GM18873 (cell line): ENCODE measurements at regions not wholly inside any gene's neighbourhood (a gene's known extent, or its start where the extent isn't known, plus 50 kb on each side); places are given as distances from the start of the nearest gene placed in this dataset.

Experiments
- ATAC-seq: cut with Tn5 transposase; IDR thresholded peaks from one replicate; pipeline ENCODE4 v1.9.1; 2021; ENCODE audit warnings: mild to moderate bottlenecking, moderate library complexity, moderate number of reproducible peaks; ENCODE audit not compliant: unreplicated experiment, low FRiP score

DNA sequence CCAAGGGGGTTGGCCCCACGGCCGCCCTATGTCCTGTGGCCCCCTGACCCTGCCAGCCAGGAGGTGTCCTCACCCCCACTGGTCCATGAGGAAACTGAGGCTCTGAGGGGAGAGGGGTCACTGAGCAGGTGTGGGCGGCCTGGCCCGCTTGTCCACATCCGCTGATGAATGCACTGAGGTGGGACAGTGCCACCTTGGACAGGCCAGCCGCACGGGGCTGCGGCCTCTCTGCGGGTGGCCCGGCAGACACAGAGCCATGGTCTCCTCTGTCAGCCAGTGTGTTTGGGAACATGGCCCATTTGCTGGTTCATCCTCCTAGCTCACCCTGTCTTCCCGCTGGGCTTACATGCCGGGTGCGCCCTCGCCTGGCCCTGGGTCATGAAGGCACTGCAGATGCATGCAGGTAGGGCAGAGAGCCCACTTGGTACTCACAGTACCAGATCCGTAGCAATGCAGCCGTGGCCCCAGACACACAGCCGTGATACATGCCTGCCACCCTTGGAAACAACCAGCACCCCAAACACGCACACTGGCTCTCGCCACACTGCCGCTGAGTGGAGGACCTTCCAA lies 93.9 kb downstream of the ENGASE start:
- no peak for ATAC-seq

DNA sequence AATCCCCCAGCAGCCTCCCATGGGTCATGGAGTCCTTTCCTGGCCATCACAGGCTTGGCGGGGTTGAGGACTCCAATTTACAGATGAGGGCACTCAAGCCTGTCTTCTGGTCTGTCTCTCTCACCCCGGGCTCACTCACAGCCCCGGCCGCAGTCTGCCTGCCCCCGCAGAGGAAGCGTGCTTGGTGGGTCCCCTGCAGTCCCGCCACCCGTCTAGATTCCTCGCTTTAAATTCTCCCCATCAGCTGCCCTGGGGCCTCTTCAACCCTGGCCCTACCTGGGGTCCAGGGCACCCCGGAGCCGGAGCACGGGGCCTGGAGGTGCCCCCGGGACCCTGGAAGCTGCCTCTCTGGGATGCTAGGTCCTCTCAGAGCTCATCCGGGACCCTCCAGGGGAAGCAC lies 92.9 kb downstream of the ENGASE start:
- ATAC-seq: no peak

DNA sequence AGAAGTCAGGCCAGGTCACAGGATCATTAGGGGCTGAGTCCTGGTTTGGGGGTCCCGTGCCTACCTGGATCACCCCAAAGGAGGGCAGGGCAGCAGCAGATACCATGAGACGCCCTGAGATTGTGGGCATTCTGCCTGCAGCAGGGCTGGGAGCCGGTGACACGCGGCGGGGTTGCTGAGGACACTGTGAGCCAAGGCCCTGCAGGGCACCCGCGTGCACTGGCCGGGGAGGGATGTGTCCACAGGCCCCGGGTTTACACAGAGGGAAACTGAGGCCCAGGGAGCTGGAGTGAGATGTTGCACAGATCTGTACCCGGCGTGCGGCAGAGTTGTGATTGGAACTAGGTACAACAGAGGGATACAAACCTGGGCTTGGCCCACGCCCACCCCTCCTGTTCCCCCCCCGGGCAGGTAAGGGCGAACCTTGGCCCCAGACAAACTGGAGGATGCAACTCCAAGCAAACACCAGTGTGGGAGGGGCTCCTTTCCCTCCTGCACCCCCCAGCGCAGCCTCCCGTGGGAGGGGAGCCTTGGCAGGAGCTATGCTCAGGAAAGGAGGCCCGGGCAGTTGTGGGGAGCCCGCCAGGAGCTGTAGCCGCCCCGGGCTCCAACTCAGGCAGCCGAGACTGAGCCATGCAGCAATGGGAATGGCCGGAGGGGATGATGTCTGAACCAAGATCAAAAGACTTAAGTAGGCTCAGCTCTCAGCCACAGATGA lies 91.3 kb downstream of the ENGASE start:
- no peak for ATAC-seq

DNA sequence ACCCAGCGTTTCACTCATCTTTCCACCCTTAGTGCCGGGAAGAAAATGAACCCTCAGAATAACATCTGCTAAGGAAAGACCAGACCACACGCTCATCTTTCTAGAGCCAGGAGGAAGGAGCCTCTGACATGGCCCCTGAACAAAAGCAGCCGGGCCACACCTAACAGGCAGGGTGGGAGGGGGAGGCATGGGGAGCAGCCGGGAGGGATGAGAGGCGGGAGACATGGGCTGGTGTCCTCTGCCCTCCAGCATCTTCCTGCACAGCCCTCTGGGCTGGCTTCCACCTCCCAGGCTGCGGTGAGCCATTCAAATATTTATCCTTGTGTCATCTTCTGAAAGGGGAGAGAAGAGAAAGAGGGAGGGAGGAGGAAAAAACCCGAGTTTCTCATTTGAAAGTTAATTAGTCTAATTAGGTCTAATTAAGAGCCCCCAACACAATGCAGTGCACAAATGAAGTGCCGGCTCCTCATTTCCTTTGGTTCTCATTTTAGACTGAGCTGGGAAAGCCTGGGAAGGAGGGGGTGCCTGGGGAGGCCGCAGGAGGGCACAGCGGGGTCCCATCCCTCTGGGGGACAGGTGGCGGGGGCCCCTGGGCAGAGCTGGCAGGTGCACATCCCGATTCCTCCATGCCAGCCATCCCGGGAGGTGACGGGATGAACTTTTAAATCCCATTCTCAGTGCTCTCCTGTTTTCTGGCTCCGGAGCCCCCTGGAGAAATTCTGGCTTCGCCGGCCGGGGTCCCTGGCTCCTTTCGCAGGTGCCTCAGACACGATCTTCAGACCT lies 90.5 kb downstream of the ENGASE start:
- no peak for ATAC-seq

DNA sequence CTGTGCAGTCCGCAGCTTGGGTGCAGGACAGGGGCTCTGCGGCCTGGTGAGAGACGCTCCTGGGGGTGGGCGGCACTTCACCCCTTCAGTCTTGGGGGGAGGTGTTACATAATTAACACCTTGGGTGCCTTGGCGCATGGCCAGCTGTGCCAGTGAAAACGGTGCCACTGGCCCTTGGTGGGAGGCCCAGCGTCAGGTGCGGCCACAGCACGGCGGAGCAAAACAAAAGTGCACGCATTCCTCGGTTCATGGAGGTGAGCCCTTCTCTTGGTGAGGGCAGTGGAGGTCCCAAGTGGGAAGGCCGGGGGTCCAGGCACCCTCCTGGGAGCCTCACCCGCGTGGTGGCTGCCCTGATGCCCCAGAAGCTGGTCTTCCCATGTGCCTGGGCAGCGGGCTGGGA lies 89.8 kb downstream of the ENGASE start:
- no peak for ATAC-seq

DNA sequence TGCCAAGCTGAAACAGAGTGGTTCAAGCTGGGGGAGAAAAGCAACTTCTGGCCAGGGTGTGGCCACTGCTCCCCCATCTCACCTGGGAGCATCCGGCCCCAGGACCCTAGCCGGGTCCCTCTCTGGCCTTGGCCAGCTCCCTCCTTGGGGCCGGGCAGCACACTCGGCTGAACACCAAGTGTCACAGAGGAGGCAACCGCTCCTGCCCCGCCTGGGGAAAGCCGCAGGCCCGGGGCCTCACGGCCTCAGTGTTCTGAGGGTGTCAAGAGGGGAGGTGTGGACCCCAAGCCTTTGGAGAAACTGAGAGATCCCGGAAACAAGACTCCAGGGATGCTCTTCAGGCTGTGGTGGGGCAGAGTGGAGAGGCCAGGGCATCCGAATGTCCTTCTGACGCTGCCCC lies 88.4 kb downstream of the ENGASE start:
- ATAC-seq: no peak

DNA sequence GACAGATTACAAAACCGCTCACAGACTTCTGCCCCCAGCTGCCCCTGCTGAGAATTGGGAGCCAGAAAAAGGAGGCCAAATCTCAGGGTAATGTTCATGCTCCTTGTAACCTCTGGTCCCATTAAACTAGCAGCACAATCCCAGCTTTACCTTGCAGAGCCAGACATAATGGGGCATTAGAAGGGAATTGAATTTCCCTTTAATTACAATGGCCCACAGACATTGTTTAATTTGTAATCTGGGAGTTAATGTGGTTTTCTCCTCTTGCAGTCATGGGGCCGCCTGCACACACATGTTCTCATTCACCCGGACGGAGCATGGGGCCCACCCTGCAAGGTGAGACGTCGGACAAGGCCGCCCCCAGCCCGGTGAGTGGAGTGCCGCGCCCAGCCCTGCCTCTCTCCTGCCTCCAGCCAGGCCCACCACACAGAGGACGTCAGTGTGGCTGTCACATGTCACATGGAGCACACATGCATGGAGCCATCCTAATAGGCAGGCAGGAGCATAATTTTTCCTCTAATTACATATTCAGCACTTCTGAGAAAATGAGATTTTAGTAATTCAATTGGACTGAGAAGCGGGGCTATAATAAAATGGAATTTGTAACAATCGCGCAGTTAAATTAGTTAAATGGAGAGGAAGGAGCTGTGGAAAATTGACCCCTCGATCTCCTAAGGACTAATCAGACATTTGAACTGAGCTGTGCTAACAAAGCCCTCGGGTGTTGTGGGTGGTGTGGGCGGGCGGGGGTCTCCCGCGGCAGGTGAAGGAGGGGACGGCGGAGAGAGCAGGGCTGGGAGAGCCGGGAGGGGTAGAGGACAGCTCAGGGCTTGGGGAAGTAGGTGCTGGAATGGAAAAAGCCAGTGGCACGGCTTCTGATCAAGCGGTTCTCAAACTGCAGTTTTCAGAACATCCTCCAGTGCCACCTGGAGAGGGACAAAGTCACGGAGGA lies 87.7 kb downstream of the ENGASE start:
- ATAC-seq: no peak

- no peak for ATAC-seq
Observed at GRCh38 chr17:79160980-79161636, 86.5 kb downstream of the ENGASE start.

- no peak for ATAC-seq
Observed at GRCh38 chr17:79159926-79160325, 85.3 kb downstream of the ENGASE start.

GRCh38 chr17:79159471-79159870 lies 84.8 kb downstream of the ENGASE start:
- ATAC-seq: no peak

DNA sequence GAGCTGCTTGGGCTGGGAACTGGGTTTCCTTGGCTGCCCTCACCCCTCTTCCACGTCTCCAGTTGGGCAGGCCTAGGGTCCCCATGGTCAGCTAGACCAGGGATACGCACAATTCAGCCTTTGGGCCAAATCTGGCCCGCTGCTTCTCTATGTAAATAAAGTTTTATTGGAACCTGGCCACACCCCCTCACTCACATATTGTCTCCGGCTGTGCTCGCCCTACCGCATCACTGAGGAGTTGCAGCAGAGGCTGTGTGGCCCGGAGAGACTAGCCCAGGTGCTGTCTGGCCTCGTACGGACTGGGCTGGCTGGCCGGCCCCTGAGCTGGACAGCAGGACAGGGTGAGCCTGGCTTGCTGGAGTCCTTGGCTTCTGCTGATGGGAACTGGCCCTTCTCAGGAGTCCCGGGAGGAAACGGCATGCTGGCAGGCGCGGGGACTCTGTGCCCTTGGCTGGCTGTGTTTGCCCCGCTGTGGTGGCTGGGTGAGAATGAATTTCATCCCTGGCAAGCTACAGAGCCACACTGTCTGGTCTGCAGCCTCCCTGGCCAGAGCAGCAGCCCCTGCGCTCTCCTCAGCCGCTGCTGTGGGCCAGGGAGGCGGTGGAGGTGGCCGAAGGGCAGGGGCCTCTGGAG lies 82.0 kb downstream of the ENGASE start:
- no peak for ATAC-seq

DNA sequence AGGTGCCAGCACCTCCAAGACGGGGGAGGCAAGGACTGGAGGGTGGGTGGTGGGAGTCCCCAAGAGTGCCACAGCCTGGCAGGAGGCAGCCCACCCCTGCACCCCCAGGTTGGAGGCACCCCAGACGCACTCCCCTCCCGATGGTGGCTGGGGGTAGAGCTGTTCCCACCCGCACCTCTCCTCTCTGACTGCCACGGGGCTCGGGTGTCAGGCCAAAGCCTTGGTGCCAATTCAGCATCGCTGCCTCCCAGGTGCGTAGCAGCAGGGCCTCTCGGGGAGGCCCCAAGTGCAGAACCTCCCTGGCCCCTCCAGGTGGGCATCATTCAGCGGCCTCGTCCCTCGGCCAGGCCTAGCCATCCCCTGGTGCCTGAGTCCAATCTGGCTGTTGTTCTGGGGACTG lies 81.1 kb downstream of the ENGASE start:
- ATAC-seq: no peak

DNA sequence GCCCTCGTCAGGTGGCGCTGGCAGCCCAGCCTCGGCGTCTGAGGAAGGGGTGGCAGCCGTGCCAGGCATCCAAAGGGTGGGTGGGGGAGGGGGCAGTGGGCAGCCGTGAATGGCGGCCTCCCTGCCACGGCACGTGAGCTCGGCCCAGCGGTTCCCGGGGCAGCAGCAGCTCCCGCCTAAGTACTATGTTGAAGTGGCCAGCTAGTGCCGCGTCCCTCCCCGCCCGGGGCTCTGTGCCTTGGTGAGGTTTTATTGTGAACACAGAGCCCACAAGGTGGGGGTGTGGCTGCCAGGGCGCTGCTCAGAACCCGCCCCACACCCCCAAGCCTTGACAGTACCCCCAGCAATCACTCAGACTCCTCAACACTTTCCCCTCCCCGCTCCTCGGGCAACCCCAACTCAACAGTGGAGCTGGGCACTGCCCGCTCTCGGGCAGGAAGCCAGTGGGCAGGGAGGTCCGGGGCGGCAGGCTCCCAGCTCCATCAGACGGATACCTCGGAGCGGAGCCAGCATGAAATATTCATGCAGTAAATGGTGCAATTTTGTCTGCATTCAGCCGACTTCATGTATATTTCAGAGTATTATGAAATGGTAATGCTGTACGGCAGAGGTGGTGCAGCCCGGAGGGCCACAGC lies 80.4 kb downstream of the ENGASE start:
- ATAC-seq: no peak

DNA sequence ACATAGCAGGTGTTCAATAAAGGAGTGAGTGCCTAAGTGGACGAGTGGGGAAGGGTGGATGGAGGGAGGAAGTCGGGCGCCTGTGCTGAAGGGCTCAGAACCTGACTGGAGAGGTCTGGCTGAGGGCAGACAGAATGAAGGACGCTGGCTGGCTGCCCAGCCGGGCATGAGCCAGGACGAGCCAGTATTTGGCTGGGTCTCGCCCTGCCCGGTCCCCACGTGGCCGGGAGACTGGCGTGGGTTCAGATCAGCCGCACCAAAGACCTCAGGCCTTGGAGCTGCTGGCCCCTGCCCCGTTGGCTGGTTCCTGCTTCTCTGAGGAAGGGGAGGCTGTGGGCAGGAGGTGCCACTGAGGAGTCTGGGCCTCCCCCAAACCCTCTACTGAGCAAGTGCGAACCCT lies 79.8 kb downstream of the ENGASE start:
- ATAC-seq: no peak

DNA sequence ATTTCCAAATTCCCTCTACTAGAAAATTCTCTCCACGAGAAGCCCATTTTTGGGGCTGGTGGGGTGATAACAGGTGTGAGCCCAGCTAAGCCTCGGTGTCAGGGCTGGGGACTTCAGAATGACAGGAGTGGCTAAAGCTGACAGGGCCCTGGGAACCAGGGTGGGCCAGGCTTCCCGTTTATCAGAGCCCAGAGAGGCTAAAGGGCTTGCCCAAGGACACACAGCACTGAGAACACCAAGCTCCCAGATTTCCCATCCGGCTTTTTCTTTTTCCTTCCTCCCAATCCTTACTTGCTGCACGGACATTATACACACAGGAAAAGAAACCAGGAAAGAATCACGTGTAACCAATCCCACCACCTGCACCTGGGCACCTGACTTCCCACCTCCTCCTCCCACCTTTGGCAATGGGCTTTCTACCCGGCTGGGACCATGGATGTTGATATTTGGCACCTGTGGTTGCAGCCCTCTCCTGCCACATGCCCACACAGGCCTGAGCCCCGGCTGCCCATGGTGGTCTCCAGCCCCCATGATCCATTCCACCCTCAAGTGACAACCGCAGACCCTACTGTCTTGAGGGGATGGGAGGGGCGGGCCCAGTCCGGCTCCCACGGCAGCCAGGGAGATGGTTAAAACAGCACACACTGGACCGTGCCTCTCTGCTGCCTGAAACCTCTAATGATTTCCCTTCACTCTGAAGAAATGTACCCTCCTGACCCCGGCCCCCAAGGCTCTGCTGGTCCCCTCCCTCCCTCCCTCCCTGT lies 78.9 kb downstream of the ENGASE start:
- no peak for ATAC-seq

- no peak for ATAC-seq
Observed at GRCh38 chr17:79152636-79153035, 78.0 kb downstream of the ENGASE start.

DNA sequence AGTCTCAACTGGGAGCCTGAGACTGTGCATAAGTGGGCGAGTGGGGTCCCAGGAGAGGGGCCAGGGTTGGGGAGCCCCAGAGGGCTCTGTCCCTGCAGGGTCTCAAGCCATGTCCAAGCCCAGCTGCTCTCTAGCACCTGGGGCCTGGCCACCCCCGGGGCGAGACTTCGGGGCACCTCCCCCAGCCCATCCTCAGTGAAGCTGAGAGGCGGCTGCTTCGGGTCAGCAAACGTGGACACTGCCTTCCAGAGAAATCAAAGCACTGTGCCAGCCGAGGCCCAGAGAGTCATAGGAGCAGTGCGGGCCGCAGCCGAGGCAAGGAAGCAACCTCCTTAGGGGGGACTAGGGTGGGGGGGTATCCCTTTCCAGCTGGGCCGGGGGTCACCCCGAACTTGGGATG lies 77.5 kb downstream of the ENGASE start:
- no peak for ATAC-seq

DNA sequence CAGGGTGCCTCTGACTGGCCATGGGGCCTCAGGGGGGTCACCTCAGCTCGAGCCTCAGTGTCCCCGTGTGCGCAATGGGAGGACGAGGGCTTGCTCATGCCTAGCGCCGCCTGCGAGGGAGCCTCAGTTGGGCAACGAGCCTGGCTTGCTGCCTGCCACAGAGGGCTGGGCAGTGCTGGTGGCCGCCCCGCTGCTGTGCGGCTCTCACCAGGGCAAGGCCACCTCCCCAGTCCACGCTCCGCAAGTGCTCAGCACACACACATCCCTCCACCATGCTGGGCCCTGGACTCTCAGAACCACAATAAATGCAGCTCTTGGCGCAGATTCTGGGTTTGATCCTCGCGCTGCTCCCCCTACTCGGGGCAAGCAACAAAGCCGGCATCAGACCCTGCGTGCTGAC lies 76.2 kb downstream of the ENGASE start:
- no peak for ATAC-seq
